CD4-positive, alpha-beta T cell (primary cell): ENCODE measurements at regions not wholly inside any gene's neighbourhood (a gene's known extent, or its start where the extent isn't known, plus 50 kb on each side); places are given as distances from the start of the nearest gene placed in this dataset.

Experiments used
- ATAC-seq: fragments of 200-7000 bp; cut with Tn5 transposase; one replicate; pipeline ENCODE4 v1.10.0; 2022; ENCODE audit warnings: mild to moderate bottlenecking; ENCODE audit not compliant: poor library complexity
- CTCF ChIA-PET: fragments of 350-600 bp; sonication (Branson Sonifier 250); formaldehyde crosslinking; loops from one replicate; lab custom pipeline; 2021; ENCODE audit warnings: antibody characterized with exemption, inconsistent platforms; lab: Charles Lee
- POLR2A ChIA-PET: fragments of 350-600 bp; sonication (Branson Sonifier 250); formaldehyde crosslinking; loops from one replicate; lab custom pipeline; 2021; ENCODE audit warnings: antibody characterized with exemption, inconsistent platforms; lab: Charles Lee
- DNase-seq, 14 experiments: peaks; one replicate each; pipeline ENCODE4 v3.0.0-alpha.2; 2013 to 2020; ENCODE audit warnings: mixed read lengths in 2 of 14
- H3K27ac ChIP-seq, 2 donors: one replicate each; pipeline versions ENCODE4 v1.5.1 to v1.7.0; 2013; ENCODE audit warnings: low read length in 2 of 2, low read depth in 1 of 2, mild to moderate bottlenecking in 1 of 2
- H3K27me3 ChIP-seq, 2 experiments: 1 replicate in 1 of 2; 2 replicates in 1 of 2; pipeline versions ENCODE4 v1.6.1 to v1.7.0; 2013; ENCODE audit warnings: low read length in 2 of 2, control low read depth in 1 of 2, mild to moderate bottlenecking in 1 of 2, moderate library complexity in 1 of 2; ENCODE audit not compliant: insufficient read depth in 2 of 2, control insufficient read depth in 1 of 2
- H3K36me3 ChIP-seq: one replicate; pipeline ENCODE4 v1.6.1; 2013; ENCODE audit warnings: low read length, control low read depth; ENCODE audit not compliant: insufficient read depth
- H3K4me1 ChIP-seq: one replicate; pipeline ENCODE4 v1.6.1; 2013; ENCODE audit warnings: low read length, control low read depth; ENCODE audit not compliant: insufficient read depth
- H3K4me3 ChIP-seq: one replicate; pipeline ENCODE4 v1.5.1; 2013; ENCODE audit warnings: mild to moderate bottlenecking, low read length, moderate library complexity
- H3K9me3 ChIP-seq, 2 experiments: 1 replicate in 1 of 2; 2 replicates in 1 of 2; pipeline versions ENCODE4 v1.6.1 to v1.7.0; 2013; ENCODE audit warnings: low read length in 2 of 2, mild to moderate bottlenecking in 2 of 2, control low read depth in 1 of 2, moderate library complexity in 1 of 2; ENCODE audit not compliant: control insufficient read depth in 1 of 2, insufficient read depth in 1 of 2
- H3K27ac Mint-ChIP-seq: one replicate; pipeline ENCODE4 v1.8.0; 2020; ENCODE audit warnings: mixed read lengths
- H3K27me3 Mint-ChIP-seq: one replicate; pipeline ENCODE4 v1.8.0; 2021; ENCODE audit warnings: mixed read lengths
- H3K36me3 Mint-ChIP-seq: one replicate; pipeline ENCODE4 v1.8.0; 2021; ENCODE audit warnings: low read depth, mixed read lengths
- H3K4me1 Mint-ChIP-seq: one replicate; pipeline ENCODE4 v1.8.0; 2021; ENCODE audit warnings: low read depth, mixed read lengths
- H3K4me3 Mint-ChIP-seq: one replicate; pipeline ENCODE4 v1.8.0; 2020; ENCODE audit warnings: mild to moderate bottlenecking, mixed read lengths
- H3K9me3 Mint-ChIP-seq: one replicate; pipeline ENCODE4 v1.8.0; 2020; ENCODE audit warnings: mixed read lengths
- intact Hi-C, 2 experiments: fragments of 100-400 bp; cut with DNase I in 1 of 2; cut with micrococcal nuclease in 1 of 2; formaldehyde crosslinking; loops; one replicate each; pipeline versions ENCODE4 v1.15.1 to v1.9.0; 2023 to 2025; cut with DNase I, micrococcal nuclease
- TF ChIP-seq, protein P1 (sequence below): fragments of 200-600 bp; IDR thresholded peaks from one replicate; pipeline ENCODE4 v1.8.0; 2022; ENCODE audit warnings: antibody characterized with exemption, mild to moderate bottlenecking

GRCh38 chr12:24172773-24173066, 223.2 kb upstream of the SOX5 start:
- Mint-ChIP-seq H3K4me1 (no peaks in the 10 kb centered on the region), H3K36me3 (no peaks in the 10 kb centered on the region), H3K9me3 (no peaks in the 10 kb centered on the region), H3K27ac (no peak overlapping the region), H3K27me3 (no peaks in the 10 kb centered on the region), H3K4me3 (no peak overlapping the region)
- ATAC-seq (no peak), DNase-seq (no peak)
- H3K27ac ChIP-seq, result no peak overlapping the region
- ChIA-PET CTCF (no interaction called here), POLR2A (no interaction called here)
- TF ChIP-seq, protein P1, sequence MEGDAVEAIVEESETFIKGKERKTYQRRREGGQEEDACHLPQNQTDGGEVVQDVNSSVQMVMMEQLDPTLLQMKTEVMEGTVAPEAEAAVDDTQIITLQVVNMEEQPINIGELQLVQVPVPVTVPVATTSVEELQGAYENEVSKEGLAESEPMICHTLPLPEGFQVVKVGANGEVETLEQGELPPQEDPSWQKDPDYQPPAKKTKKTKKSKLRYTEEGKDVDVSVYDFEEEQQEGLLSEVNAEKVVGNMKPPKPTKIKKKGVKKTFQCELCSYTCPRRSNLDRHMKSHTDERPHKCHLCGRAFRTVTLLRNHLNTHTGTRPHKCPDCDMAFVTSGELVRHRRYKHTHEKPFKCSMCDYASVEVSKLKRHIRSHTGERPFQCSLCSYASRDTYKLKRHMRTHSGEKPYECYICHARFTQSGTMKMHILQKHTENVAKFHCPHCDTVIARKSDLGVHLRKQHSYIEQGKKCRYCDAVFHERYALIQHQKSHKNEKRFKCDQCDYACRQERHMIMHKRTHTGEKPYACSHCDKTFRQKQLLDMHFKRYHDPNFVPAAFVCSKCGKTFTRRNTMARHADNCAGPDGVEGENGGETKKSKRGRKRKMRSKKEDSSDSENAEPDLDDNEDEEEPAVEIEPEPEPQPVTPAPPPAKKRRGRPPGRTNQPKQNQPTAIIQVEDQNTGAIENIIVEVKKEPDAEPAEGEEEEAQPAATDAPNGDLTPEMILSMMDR, result no peak
- H3K4me3 ChIP-seq, result no peak overlapping the region
- intact Hi-C loops, result no loop called here
- no peaks in the 10 kb centered on the region for H3K4me1 ChIP-seq
- H3K9me3 ChIP-seq, result peaks cover 0 to 10% of the 10 kb centered on the region in 2 experiments
- H3K27me3 ChIP-seq, result no peaks in the 10 kb centered on the region
- no peaks in the 10 kb centered on the region for H3K36me3 ChIP-seq

- Mint-ChIP-seq H3K27ac (no peak overlapping the region), H3K4me1 (no peaks in the 10 kb centered on the region), H3K4me3 (no peak overlapping the region), H3K27me3 (no peaks in the 10 kb centered on the region), H3K36me3 (no peaks in the 10 kb centered on the region), H3K9me3 (no peaks in the 10 kb centered on the region)
- DNase-seq (peak in 2 of 14 experiments; percentile 21 to 22), ATAC-seq (no peak)
- peaks cover 0 to 10% of the 10 kb centered on the region in 2 experiments for H3K9me3 ChIP-seq
- POLR2A ChIA-PET, result no interaction called here
- no peaks in the 10 kb centered on the region for H3K27me3 ChIP-seq
- no peak overlapping the region for H3K27ac ChIP-seq
- intact Hi-C loops, result no loop called here
- H3K36me3 ChIP-seq, result no peaks in the 10 kb centered on the region
- TF ChIP-seq, protein P1, result no peak
- no peak overlapping the region for H3K4me3 ChIP-seq
- no peaks in the 10 kb centered on the region for H3K4me1 ChIP-seq
- CTCF ChIA-PET, result no interaction called here
These were observed 222.7 kb upstream of the SOX5 start for GRCh38 chr12:24172031-24172772.

- no peaks in the 10 kb centered on the region for H3K9me3 Mint-ChIP-seq
- no peak overlapping the region for H3K4me3 Mint-ChIP-seq
- H3K27me3 ChIP-seq, result no peaks in the 10 kb centered on the region
- no peak overlapping the region for H3K4me3 ChIP-seq
- H3K27me3 Mint-ChIP-seq, result no peaks in the 10 kb centered on the region
- H3K9me3 ChIP-seq, result no peaks in the 10 kb centered on the region
- intact Hi-C loops, result no loop called here
- H3K27ac ChIP-seq, result no peak overlapping the region
- no peaks in the 10 kb centered on the region for H3K36me3 ChIP-seq
- POLR2A ChIA-PET, result no interaction called here
- H3K36me3 Mint-ChIP-seq, result no peaks in the 10 kb centered on the region
- H3K4me1 Mint-ChIP-seq, result no peaks in the 10 kb centered on the region
- DNase-seq (no peak), ATAC-seq (no peak)
- TF ChIP-seq, protein P1, result no peak
- no peak overlapping the region for H3K27ac Mint-ChIP-seq
- no peaks in the 10 kb centered on the region for H3K4me1 ChIP-seq
- CTCF ChIA-PET, result no interaction called here
These were observed 205.6 kb upstream of the SOX5 start for GRCh38 chr12:24155042-24155441.
